Amygdala (tissue), 56 donors: ENCODE measurements at regions not wholly inside any gene's neighbourhood (a gene's known extent, or its start where the extent isn't known, plus 50 kb on each side); places are given as distances from the start of the nearest gene placed in this dataset.
A peak's percentile ranks its signal among the peaks of the same experiment; 100 is the strongest.

Source experiments
- DNase-seq, 56 donors: peaks; one replicate each; lab custom pipeline; 2025; lab: John Stamatoyannopoulos, UW

DNA sequence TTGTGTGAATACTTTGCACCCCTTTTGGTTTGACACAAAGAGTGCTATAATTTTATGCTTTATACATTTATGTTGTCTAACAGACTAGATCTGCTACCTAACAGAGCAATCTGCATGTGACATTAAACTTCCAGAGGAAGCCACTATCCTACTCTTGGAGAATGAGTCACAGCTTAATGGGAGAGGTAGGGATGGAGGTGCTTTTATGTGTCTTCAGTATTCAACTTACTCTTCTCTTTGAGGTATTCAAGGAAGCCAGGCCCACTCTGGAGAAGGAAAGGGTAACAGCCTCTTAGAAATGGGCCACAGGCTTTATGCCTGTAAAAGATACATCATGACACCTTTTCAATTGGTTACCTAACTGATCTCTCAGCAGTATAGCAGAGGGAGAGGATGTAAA, 85.8 kb upstream of the NEUROD1 start:
- no peak for DNase-seq

DNA sequence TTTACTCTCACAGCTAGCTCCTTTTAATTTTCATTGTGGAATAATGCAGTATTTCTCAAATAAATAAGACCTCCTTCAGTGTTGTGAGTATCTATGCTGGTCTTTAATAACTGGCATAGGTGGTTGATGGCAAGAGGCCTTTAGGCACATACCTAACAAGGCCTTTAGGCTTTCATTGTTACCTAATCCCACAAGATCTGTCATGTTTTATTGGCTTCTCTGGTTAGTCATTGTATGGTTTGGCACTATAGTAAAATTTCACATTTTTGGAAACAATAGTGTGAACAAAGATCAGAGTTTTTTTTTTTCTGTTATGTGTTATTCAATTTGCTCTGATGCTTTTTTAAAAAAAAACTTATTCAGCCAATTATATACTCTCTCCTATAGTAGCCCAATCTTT, 89.8 kb upstream of the NEUROD1 start:
- no peak for DNase-seq

GRCh38 chr2:181771356-181771755, 91.0 kb upstream of the NEUROD1 start:
- no peak for DNase-seq

- DNase-seq: no peak
Measured at GRCh38 chr2:181772334-181772733, 92.0 kb upstream of the NEUROD1 start.

GRCh38 chr2:181772777-181773176, 92.5 kb upstream of the NEUROD1 start:
- no peak for DNase-seq

DNA sequence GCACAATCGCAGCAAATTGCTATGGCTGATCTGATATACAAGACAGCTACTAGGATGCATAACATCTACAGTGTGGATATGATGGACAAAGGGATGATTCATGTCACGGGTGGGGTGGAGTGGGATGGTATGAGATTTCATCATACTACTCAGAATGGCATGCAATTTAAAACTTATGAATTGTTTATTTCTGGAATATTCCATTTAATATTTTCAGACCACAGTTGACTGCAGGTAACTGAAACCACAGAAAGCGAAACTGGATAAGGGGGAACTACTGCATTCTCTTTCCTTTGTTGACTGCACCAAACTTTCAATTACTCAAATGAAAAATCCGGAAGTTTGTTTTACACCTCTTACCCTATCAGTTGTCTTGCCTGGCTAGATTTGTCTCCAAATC, 94.4 kb upstream of the NEUROD1 start:
- DNase-seq: no peak

DNA sequence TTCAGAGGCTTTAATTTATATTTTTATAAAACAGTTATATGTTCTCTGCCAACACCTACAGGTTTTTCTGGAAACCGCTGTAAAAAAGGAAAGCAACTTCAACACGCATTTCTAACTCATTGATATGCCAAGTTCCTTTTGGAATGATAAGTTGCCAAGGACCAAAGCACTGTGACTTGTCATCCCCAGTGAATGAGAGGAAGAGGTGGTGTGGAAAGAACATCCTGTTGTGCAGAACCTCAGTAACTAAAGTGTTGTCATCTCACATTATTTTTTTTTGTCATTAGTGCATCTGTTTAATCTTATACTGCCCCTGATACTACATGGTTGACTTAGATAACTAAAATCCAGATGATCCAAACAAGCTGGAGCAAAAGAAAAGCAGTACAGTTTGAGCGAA, 96.0 kb upstream of the NEUROD1 start:
- DNase-seq: no peak

GRCh38 chr2:181777734-181778133, 97.4 kb upstream of the NEUROD1 start:
- no peak for DNase-seq

DNA sequence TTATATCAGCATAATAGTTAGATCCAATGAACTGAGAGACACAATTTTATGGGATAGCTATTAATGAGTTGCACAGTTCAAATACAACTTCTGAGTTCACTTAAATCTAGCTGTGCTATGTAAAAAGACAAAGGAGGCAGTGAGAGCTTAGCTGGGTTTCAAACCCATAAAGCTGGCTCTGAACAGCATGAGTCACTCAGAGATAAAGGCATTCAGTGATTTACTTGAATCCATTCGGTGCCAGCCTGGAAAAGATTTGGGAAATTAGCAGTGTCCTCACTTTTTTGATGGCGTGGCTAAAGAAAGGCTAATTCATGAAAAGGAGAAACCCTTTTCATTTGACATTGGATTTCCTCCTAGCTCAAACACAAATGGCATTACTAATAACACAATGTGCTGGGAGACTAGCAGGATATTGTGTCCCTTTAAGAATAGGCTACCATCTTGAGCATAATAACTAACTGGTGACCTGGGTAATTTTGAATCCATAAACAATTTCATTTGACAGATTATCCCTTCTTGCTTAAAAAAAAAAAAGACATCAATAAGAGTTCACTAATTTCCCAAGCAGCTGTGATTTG, 98.4 kb upstream of the NEUROD1 start:
- peak in 3 of 56 donors; percentile 9 to 28 (median 14) for DNase-seq

DNA sequence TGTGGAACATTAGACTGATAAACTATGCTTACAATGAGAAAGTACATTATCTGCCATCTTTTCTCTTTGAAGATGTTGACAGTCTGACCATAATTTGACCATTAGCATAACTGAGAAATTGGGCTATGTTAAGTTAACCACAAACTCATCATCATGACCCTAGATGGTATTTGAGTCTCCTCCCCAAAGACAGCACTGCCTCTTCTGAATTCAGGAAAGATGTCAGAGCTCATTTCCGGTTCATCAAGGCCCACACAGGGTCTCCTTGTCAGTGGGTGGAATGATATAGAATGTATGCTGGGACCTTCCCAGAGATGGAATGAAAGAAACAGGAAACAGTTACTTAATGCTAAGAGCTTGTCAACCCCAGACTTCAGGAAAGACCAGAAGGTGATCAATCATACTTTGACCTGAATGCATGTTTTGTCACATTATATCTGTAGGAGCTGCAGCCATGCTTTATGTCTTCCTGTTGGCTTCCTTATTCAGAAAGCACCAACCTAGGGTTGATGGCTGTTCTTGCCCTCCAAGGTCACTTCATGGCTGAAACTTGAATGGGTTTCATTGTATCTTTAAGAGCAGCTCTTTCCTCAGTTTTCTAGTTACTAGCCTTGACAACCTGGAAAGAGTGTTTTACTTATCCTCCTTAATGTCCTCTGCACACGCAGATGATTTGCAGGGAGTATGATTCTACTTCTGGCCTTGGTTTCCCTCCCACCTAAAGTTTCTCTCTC, 99.1 kb upstream of the NEUROD1 start:
- no peak for DNase-seq

DNA sequence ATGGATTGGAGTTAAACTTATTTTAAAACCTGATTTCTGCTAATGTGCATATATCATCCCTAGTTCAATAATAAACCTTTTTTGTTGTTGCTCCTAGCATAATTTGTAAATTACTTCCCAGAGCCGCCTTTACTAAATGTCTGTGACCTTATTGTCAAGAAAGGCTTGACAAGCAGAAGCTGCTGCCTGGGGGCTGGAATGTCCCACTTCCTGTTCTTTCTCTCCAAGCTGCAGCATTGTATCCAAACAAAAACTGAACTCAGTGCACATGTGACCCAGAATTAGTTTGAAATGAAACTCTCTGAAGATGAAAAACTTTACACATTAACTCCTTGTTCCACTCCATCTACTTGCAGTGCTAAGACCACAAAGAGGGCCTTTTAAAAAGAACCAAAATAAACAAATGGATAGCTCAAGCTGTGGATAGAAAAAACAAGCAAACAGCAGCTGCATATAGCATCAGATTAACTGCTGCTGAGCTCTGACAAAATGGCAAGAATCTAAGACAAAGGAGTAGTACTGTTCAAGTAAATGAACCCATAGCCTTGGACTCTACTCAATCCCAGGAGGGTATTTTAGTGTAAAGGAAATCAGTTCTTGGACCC, 99.8 kb upstream of the NEUROD1 start:
- DNase-seq: no peak

DNA sequence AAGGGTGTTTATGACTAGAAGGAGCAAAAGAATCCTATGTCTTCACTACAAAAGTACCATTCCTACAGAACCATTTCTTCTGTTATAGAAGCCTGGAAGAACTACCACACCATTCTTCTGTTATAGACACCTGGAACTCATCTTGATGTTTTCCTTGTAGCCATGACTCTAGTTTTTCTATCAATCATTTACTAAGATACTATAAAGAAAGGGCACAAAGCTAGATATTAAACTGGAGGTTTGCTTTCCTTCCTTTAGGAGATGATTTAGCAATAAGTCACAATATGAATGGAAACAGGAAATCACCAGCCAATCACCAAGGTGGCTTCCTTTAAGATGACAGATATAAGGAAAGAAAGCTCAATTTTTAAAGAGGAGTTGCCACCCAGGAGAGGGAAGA, 100.3 kb upstream of the NEUROD1 start:
- DNase-seq: no peak

DNA sequence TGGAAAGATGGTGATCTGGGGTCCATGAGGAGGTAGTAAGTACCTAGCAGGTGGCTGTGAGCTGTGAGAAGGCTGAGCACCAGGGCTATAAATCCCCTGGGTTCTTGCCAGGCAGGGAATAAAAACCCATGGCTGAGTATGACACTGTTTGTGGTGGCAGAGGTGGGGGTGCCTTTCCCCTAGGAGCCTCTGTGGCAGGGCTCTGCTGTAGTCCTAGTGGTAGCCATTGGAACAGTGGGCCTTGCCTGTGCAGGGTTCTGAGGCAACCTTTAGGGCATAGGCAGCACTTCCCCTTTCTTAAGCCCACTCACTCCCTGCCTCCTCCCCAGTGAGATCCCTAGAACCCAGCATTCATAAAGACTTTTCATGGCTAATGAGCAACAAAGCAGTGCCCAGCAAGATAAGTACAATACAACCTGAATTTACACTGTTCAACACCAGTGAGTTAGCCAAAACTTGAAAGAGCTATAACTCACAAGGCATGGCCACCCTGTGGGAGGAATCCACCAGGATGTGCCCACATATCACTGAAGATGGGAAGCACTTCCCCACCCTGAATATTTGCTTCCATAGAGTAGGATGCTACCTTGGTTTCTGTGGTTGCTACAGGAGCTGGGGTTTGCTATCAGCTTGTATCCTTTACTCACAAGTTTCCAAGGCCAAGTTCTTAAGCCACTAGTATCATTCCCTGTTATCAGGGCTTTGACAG, 100.9 kb upstream of the NEUROD1 start:
- no peak for DNase-seq

GRCh38 chr2:181782660-181783059, 102.3 kb upstream of the NEUROD1 start:
- DNase-seq: no peak

- no peak for DNase-seq
Measured at GRCh38 chr2:181784556-181784955, 104.2 kb upstream of the NEUROD1 start.

DNA sequence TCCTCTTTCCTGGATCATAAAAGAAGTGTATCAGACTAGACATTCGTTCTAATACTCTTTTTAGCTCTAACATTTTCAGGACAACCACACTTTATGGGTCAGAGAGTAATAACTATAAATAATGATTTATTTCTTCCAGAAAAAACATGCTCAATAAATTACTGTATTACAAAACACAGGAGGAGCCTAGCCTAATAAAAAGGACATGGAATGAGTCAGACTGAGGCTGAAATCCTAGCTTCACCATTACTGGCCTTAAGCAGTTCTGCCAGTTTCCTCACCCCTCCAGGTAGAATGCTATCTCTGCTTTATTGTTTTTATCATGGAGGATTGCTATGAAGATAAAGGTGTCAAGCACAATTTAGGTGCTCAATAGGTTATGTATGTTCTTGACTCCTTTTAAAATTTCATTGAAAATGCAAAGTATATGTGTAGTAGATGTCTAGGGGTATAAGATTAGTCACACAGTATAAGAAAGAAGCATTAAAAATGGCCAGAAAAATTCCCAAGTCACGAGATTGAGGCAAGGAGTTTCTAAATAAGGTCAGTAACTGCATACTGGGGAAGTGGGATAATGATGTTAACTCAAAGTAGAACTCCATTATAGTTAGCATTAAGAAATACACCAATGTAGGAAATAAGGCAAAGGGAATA, 105.5 kb upstream of the NEUROD1 start:
- DNase-seq: no peak

DNA sequence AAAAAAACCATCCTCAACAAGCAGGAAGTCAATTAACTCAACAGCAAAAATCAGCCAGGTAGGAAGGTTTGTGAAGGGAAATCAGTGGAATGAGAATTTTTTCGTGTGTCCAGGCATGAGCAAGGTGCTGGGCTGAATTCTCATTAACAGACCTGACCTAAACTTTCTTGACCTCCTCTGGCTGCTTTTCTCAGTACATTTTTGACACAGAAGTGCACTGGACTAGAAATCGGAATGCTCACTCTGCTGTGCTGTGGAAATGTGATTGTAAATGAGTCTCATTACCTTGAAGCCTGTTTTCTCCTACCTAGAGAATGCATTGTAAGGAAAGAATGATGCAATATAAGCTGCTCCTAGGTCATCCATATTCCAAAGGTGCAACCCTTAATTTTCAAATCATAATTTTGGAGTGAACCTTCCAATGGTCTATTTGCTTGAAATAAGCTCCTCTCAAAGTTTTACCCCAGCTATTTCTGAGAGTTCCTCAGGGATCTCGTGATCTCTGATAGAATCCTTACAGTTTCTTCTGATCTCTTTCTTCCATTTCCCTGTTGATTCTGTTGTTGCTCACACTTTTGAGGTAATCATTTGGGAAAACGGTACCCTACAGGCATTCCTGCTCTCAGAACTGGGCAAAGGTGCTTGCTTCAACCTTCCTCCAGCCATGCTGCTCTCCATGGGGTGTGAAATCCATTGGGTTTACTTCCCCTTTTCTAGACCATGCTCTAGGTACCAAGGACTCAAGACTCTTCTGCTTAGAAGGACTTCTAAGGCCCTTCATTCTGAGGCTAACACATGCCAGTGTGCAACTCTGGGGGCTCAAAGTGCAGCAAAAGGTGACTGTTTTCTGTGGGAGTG, 104.9 kb upstream of the ITPRID2 start:
- no peak for DNase-seq

DNA sequence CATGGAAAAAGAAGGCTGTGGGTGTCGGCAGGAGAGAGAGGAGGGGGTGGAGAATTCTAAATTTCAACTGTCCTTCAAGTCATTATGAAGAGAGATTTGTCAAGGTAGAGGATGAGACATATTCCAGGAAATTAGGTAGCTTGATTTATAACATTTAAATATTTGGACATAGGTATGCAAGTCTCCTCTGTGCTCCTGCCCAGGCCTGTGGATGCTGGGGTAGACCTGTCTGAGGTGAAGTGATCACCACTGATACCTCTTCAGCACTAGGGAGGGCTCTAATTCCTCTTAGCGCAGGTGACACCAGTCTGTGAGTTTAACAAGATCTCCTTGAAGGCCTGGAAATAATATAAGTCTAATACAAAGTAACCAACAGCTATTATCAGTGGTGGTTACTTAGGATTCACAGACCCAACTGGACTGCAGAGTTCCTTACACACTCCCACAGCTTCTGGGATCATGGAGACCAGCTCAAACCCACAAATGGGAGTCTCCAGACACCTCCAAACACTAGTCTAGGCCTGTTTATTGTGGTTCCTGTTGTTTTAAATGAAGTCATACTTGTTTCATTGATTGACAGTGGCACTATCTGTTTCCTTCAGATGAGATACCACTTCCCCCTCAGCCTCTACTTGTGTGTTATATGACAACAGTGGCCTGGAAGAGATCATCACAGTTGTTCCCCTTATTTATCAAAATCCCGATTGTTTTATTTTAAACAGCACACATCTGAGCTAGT, 104.1 kb upstream of the ITPRID2 start:
- DNase-seq: no peak

DNA sequence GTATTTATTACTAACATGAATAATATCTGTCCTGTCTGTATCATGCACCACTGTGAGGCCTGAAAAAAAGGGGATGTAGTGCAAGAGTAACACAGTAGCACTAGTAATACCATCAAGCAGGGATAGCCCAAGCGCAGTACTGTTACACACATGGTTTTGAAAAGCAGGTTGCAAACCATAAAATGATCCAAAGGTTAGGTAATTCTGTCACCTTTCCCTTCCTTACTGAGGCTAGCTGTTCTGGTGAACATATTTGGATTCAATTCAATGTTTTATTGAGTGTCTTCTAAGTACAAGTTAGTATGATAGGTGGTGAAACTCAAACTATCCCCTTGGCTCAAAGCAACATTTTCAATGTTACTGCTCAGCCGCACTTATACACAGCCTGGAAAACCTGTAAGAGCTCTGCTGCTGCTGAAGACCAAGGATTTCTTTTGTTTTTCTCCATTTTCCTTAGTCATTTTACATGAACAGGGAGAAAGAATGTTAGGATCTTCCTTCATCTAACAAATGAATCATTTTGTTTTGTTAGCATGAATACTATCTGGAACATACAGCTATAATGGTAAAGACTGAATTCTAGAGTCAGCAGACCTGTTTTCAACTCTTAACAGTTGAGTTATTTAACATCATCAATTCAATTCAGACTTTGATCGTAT, 102.5 kb upstream of the ITPRID2 start:
- no peak for DNase-seq
